ENCODE measurements at regions not wholly inside any gene's neighbourhood (a gene's known extent, or its start where the extent isn't known, plus 50 kb on each side); places are given as distances from the start of the nearest gene placed in this dataset.

DNA sequence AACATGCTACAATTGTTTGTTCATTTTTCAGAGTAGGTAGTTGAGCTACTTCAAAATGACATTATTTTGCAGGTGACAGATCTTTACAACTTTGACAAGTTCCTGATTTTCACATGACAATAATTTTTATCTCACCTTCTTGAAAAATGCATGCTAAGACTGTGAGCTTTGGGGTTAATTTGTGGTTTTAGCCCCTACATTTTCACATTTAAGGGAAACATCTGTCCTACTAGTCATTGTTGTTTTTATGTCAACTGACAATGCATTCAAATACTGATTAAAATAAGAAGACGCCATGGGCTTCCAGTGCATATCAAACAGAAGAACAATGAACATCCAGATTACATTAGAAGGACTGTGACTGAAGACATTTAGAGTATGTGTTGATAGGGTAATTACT is 1470.8 kb upstream of the TENM4 start:
- DNase-seq = no peak
- Mint-ChIP-seq H3K4me1 (no peaks in the 10 kb centered on the region), H3K9me3 (peaks cover 0 to 13% of the 10 kb centered on the region in 2 donors), H3K27ac (no peak overlapping the region), H3K4me3 (no peak overlapping the region), H3K27me3 (no peaks in the 10 kb centered on the region)
- ATAC-seq = no peak

DNA sequence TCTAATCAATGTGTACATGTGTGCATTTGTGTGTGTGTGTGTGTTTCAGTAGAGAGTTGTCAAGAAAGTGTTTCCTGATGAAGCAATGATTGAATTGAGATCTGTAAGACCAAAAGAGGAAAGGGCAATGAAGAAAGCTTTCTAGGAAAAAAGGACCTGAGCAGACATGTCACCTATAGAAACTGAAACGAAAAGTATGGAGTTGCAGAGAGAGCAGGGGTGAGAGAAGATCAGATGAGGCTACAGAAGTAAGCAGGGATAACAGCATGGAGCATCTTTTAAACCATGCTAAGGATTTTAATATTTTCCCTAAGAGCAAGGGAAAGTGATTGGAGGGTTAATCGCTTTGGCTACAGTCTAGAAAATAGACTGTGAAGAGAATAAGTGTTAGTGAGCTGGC is 1459.4 kb upstream of the TENM4 start:
- Mint-ChIP-seq H3K9me3 (peaks cover 13 to 25% of the 10 kb centered on the region in 2 donors), H3K4me3 (no peak overlapping the region), H3K27me3 (no peaks in the 10 kb centered on the region), H3K4me1 (no peaks in the 10 kb centered on the region), H3K27ac (no peak overlapping the region)
- DNase-seq (no peak), ATAC-seq (no peak)

DNA sequence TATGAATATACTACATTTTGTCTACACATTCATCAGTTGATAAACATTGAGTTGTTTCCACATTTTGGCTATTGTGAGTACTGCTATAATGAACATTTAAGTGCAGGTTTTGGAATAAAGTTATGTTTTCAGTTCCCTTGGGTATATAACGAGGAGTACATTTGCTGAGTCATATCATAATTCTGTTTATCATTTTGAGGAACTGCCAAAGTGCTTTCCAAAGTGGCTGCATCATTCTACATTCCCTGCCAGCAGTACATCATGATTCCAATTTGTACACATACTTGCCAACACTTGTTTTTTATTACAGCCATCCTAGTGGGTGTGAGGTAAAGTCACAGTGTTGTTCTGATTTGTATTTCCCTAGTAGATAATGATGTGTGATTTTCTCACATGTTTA is 1458.6 kb upstream of the TENM4 start:
- H3K9me3 Mint-ChIP-seq = peaks cover 13 to 23% of the 10 kb centered on the region in 2 donors
- no peak overlapping the region for H3K27ac Mint-ChIP-seq
- no peaks in the 10 kb centered on the region for H3K27me3 Mint-ChIP-seq
- no peak overlapping the region for H3K4me3 Mint-ChIP-seq
- ATAC-seq (no peak), DNase-seq (no peak)
- H3K4me1 Mint-ChIP-seq = no peaks in the 10 kb centered on the region

DNA sequence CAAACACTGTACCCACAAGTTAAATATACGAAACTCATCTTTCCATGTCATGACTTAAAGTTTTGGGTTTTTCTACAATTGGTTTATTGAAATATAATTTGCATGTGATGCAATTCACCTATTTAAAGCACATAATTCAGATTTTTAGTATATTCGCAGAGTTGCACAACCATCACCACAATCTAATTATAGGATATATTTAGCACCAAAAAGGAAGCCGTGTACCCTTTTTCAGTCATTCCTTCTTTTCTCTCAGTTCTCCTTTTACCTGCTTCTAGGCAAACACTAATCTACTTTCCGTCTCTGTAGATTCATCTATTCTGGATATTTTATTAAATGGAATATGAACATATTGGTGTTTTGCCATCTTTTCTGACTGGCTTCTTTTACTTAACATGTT is 1458.1 kb upstream of the TENM4 start:
- Mint-ChIP-seq H3K27me3 (no peaks in the 10 kb centered on the region), H3K27ac (no peak overlapping the region), H3K4me1 (no peaks in the 10 kb centered on the region), H3K4me3 (no peak overlapping the region), H3K9me3 (peaks cover 11 to 18% of the 10 kb centered on the region in 2 donors)
- DNase-seq (no peak), ATAC-seq (no peak)

DNA sequence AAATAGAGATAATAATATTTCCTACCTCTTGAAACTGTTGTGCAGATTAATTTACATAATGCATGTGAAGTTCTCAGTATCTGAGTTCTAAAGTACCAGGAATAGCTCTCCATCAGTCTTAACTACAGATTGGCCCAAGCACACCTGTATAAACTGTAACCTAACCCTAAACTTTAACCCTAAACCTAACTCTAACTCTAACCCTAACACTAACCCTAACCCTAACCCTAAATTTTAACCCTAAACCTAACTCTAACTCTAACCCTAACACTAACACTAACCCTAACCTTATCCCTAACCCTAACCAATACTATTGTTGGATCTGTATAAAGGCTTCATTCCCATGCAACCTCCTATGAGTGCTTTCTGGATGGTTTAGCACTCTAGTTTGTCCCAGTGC is 1445.9 kb upstream of the TENM4 start:
- peaks cover 0 to 3% of the 10 kb centered on the region in 2 donors for H3K9me3 Mint-ChIP-seq
- no peak overlapping the region for H3K27ac Mint-ChIP-seq
- no peaks in the 10 kb centered on the region for H3K27me3 Mint-ChIP-seq
- ATAC-seq = no peak
- no peak for DNase-seq
- H3K4me3 Mint-ChIP-seq = no peak overlapping the region
- no peaks in the 10 kb centered on the region for H3K4me1 Mint-ChIP-seq

DNA sequence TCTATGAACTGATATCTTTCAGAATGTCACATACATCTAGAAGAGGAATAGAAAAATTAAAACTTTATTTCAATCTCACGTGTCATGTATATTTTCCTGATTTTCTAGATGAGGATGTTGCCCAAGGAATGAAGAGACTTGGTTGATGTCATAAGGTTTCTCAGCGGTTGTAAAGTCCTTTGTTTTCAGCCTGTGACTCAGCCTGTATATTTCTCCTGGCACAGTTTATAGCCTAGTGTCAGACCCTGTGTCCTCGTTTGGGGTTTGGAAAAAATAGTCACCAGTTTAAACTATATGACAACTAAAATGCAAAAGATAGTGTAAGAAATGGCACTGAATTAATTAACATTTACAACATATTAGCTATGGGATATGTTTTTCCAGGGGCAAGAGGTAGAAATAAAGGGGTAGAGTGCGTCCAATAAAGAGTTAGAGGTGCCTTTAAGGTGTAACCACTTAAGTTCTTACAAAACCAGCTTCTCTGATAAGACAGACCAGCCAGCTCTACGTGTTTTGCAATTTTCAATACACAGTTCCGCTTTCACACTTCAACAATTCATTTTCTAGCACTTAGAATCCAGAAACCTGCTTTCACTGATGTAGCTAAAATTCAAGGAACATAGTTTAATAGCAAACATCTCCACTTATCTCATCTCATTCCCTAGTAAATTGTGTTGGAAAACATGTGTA is 1432.6 kb upstream of the TENM4 start:
- H3K27ac Mint-ChIP-seq = no peak overlapping the region
- H3K9me3 Mint-ChIP-seq = peaks cover 9 to 13% of the 10 kb centered on the region in 2 donors
- DNase-seq (no peak), ATAC-seq (no peak)
- no peaks in the 10 kb centered on the region for H3K27me3 Mint-ChIP-seq
- H3K4me1 Mint-ChIP-seq = no peaks in the 10 kb centered on the region
- H3K4me3 Mint-ChIP-seq = no peak overlapping the region

GRCh38 chr11:80872116-80872728 is 1431.4 kb upstream of the TENM4 start:
- ATAC-seq (no peak), DNase-seq (no peak)
- no peak overlapping the region for H3K4me3 Mint-ChIP-seq
- no peaks in the 10 kb centered on the region for H3K4me1 Mint-ChIP-seq
- no peaks in the 10 kb centered on the region for H3K27me3 Mint-ChIP-seq
- H3K9me3 Mint-ChIP-seq = peaks cover 9 to 13% of the 10 kb centered on the region in 2 donors
- H3K27ac Mint-ChIP-seq = no peak overlapping the region

- no peaks in the 10 kb centered on the region for H3K4me1 Mint-ChIP-seq
- H3K4me3 Mint-ChIP-seq = no peak overlapping the region
- ATAC-seq = no peak
- H3K27ac Mint-ChIP-seq = no peak overlapping the region
- no peaks in the 10 kb centered on the region for H3K27me3 Mint-ChIP-seq
- H3K9me3 Mint-ChIP-seq = peaks cover 0 to 7% of the 10 kb centered on the region in 2 donors
- DNase-seq = no peak
Measured at GRCh38 chr11:80868831-80869230, 1428.0 kb upstream of the TENM4 start.

DNA sequence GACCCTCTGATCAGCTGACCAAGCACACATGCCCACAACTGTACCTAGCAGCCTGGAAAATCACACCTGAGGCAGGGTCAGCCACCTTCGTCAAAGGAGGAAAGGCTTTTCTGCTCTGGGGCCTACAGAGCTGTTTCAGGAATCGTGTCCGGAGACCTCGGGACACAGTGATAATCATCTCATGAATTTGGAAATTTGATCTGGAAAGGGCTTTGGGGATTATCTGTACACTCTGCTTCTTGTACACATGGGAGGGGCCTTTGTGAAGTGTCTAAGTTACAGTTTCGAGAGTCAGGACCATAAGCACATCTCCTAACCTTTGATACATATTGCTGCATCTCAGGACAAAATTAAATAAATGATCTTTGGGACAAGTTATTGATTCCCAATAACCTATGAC is 1421.2 kb upstream of the TENM4 start:
- DNase-seq (no peak), ATAC-seq (no peak)
- Mint-ChIP-seq H3K4me3 (no peak overlapping the region), H3K9me3 (peaks cover 0 to 7% of the 10 kb centered on the region in 2 donors), H3K27ac (no peak overlapping the region), H3K4me1 (no peaks in the 10 kb centered on the region), H3K27me3 (no peaks in the 10 kb centered on the region)

DNA sequence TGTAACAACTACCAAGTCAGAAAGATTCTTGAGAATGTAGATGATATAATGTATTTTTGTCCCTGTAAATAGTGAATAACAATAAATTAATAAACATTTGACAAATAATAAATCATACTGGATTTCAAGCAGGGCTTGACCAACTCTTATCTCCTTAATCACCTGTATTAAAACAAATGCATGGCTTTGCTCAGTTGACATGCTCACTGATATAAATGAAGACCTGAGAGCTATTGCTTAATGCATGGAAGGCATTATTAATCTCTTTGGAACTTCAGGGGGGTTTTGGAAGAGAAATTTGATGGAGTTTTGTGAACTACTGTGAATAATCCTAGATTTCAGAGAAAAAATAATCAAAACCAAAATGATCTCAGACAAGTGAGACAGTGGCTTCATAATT is 1420.4 kb upstream of the TENM4 start:
- Mint-ChIP-seq H3K9me3 (peaks cover 0 to 7% of the 10 kb centered on the region in 2 donors), H3K27me3 (no peaks in the 10 kb centered on the region), H3K4me3 (no peak overlapping the region), H3K4me1 (no peaks in the 10 kb centered on the region), H3K27ac (no peak overlapping the region)
- DNase-seq = no peak
- no peak for ATAC-seq

DNA sequence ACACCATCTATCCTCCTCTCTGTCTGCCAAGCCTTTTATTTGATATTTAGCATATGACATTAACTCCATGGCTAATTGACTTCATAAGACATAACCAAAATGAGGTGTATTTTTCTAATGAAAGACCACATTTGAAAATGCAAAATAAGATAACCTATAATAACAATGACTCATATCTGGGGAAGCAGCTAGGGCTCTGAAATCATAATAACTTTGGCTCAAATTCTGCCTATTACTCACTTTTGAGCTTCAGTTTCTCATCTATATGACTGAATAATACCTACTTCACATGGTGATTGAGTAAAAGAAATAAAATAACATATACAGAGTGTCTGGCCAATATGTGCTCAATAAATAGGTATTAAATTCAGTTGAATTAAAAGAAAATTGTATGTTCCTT is 1419.8 kb upstream of the TENM4 start:
- ATAC-seq (no peak), DNase-seq (no peak)
- H3K27ac Mint-ChIP-seq = no peak overlapping the region
- no peak overlapping the region for H3K4me3 Mint-ChIP-seq
- no peaks in the 10 kb centered on the region for H3K27me3 Mint-ChIP-seq
- H3K9me3 Mint-ChIP-seq = peaks cover 0 to 8% of the 10 kb centered on the region in 2 donors
- H3K4me1 Mint-ChIP-seq = no peaks in the 10 kb centered on the region

GRCh38 chr11:80856066-80856465 is 1415.2 kb upstream of the TENM4 start:
- Mint-ChIP-seq H3K9me3 (peaks cover 0 to 10% of the 10 kb centered on the region in 2 donors), H3K27ac (no peak overlapping the region), H3K4me1 (no peaks in the 10 kb centered on the region), H3K27me3 (no peaks in the 10 kb centered on the region), H3K4me3 (no peak overlapping the region)
- DNase-seq (no peak), ATAC-seq (no peak)

- DNase-seq (no peak), ATAC-seq (no peak)
- no peaks in the 10 kb centered on the region for H3K27me3 Mint-ChIP-seq
- H3K4me1 Mint-ChIP-seq = no peaks in the 10 kb centered on the region
- peaks cover 0 to 9% of the 10 kb centered on the region in 2 donors for H3K9me3 Mint-ChIP-seq
- H3K27ac Mint-ChIP-seq = no peak overlapping the region
- no peak overlapping the region for H3K4me3 Mint-ChIP-seq
Measured at GRCh38 chr11:80855426-80855825, 1414.6 kb upstream of the TENM4 start.

GRCh38 chr11:80849253-80849652 is 1408.4 kb upstream of the TENM4 start:
- Mint-ChIP-seq H3K27ac (no peak overlapping the region), H3K4me3 (no peak overlapping the region), H3K4me1 (no peaks in the 10 kb centered on the region), H3K9me3 (peaks cover 8 to 13% of the 10 kb centered on the region in 2 donors), H3K27me3 (no peaks in the 10 kb centered on the region)
- DNase-seq (no peak), ATAC-seq (no peak)

GRCh38 chr11:80846979-80847378 is 1406.1 kb upstream of the TENM4 start:
- H3K4me3 Mint-ChIP-seq = no peak overlapping the region
- DNase-seq = no peak
- H3K27ac Mint-ChIP-seq = no peak overlapping the region
- no peaks in the 10 kb centered on the region for H3K4me1 Mint-ChIP-seq
- H3K27me3 Mint-ChIP-seq = no peaks in the 10 kb centered on the region
- peak; percentile 49 for ATAC-seq
- peaks cover 10 to 13% of the 10 kb centered on the region in 2 donors for H3K9me3 Mint-ChIP-seq

DNA sequence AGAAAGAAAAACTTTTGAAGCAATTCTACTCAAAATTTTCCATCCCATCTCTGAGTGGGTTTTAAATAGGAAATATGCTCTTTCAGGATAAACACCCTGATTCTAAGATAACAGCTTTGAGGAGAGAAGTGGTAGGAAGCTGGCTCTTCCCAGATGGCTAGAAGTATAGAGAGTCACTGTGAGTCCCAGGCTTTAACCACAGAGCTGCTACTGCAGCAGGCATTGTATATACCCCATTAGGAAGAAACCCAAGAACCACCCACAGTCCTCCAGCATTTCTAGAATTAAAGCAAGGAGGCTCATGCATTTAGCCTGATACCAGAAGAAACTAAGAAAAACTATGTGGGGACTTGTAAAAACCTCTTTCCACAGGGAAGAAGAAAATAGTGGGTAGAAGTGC is 1405.6 kb upstream of the TENM4 start:
- ATAC-seq (no peak), DNase-seq (no peak)
- peaks cover 9 to 13% of the 10 kb centered on the region in 2 donors for H3K9me3 Mint-ChIP-seq
- no peaks in the 10 kb centered on the region for H3K4me1 Mint-ChIP-seq
- no peak overlapping the region for H3K4me3 Mint-ChIP-seq
- no peak overlapping the region for H3K27ac Mint-ChIP-seq
- no peaks in the 10 kb centered on the region for H3K27me3 Mint-ChIP-seq
